ENCODE measurements at regions not wholly inside any gene's neighbourhood (a gene's known extent, or its start where the extent isn't known, plus 50 kb on each side); places are given as distances from the start of the nearest gene placed in this dataset.

DNA sequence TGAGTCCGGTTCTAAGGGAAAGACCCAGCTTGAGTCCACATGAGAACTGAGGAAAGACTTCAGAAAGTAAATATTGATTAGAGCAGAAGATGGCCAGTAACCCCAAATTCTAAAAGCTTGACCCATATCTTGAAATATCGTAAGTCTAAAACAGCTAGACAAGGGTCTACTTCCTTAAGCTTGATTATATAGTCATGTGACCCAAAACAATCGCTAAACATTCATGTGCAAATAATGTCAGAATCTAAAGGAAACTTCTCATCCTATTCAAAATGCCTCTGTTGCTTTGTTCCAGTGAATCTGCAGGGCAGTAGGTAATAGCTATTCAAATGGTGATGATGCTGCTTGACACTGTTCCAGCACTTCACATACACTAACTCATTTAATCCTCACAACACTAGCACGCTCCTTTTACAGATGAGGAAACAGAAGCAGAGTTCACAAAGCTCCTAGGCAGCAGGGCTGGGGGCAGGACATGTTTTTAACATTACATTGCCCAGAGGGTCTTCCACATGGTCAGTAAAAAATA lies 52.6 kb downstream of the TCF20 start:
- peaks cover 66% of the 10 kb centered on the region for H4K20me1 ChIP-seq (ENCODE audit: insufficient read depth, low read length)
- H3K79me2 ChIP-seq (ENCODE audit: insufficient read depth, low read length) = peaks cover 59% of the 10 kb centered on the region
- DNase-seq (ENCODE audit: insufficient read length, low spot score, missing footprints) = no peak

DNA sequence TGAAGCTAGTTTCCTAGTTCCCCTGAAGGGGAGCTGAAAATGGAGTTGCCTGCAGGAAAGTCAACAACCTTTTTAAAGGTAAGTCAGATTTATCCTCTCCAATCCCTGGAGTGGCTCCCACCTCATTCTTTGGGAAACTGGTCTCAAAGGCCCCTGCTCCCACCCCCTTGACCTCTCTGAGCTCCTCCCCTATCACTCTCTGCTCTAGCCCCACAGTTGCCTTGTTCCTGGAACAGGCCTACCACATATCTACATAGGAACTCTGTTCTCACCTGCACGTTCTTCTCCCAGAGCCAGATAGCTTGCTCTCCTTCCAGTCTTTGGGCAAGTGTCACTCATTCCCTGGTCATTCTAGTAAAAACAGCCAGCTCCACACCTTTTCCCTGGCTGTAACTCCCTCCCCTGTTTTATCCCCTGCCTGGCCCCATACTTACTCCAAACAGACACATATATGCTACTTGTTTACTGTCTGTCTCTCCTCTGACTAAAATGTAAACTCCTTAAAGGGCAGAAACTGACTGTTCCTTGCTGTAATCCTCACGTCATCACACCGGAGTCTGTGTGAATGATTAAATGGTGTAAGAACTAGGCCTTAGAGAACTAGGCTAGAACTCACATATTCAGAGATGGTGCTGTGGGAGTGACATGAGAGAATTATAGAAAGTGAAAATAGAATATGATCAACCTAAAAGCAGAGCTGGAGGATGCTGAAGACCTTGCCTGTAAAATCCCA lies 53.3 kb downstream of the TCF20 start:
- no peak for DNase-seq (ENCODE audit: insufficient read length, low spot score, missing footprints)
- no peaks in the 10 kb centered on the region for H3K4me1 ChIP-seq (ENCODE audit: insufficient read depth, low read length)
- TF ChIP-seq, protein P1, sequence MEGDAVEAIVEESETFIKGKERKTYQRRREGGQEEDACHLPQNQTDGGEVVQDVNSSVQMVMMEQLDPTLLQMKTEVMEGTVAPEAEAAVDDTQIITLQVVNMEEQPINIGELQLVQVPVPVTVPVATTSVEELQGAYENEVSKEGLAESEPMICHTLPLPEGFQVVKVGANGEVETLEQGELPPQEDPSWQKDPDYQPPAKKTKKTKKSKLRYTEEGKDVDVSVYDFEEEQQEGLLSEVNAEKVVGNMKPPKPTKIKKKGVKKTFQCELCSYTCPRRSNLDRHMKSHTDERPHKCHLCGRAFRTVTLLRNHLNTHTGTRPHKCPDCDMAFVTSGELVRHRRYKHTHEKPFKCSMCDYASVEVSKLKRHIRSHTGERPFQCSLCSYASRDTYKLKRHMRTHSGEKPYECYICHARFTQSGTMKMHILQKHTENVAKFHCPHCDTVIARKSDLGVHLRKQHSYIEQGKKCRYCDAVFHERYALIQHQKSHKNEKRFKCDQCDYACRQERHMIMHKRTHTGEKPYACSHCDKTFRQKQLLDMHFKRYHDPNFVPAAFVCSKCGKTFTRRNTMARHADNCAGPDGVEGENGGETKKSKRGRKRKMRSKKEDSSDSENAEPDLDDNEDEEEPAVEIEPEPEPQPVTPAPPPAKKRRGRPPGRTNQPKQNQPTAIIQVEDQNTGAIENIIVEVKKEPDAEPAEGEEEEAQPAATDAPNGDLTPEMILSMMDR (IDR thresholded peaks at IDR 0.05; ENCODE audit: extremely low read depth, low read depth, low read length) = no peak
- no peak overlapping the region for H2AFZ ChIP-seq (ENCODE audit: low read length)
- peaks cover 61% of the 10 kb centered on the region for H4K20me1 ChIP-seq (ENCODE audit: insufficient read depth, low read length)
- H3K36me3 ChIP-seq (ENCODE audit: insufficient read depth, low read length) = peaks cover 20% of the 10 kb centered on the region
- H3K4me2 ChIP-seq (ENCODE audit: insufficient read depth, low read length) = no peak overlapping the region
- H3K9me3 ChIP-seq (ENCODE audit: low read depth, low read length) = no peaks in the 10 kb centered on the region
- H3K4me3 ChIP-seq (ENCODE audit: insufficient read depth, low read length) = no peak overlapping the region
- peaks cover 53% of the 10 kb centered on the region for H3K79me2 ChIP-seq (ENCODE audit: insufficient read depth, low read length)
- H3K27ac ChIP-seq (ENCODE audit: low read depth, low read length) = no peak overlapping the region
- no peaks in the 10 kb centered on the region for H3K27me3 ChIP-seq (ENCODE audit: insufficient read depth, low read length)

More for the DNA sequence above, 52.6 kb downstream of the TCF20 start:
- Histone ChIP-seq H3K27ac (ENCODE audit: low read depth, low read length) (no peak overlapping the region), H3K27me3 (ENCODE audit: insufficient read depth, low read length) (no peaks in the 10 kb centered on the region), H3K9me3 (ENCODE audit: low read depth, low read length) (no peaks in the 10 kb centered on the region), H3K4me2 (ENCODE audit: insufficient read depth, low read length) (no peak overlapping the region), H3K4me1 (ENCODE audit: insufficient read depth, low read length) (no peaks in the 10 kb centered on the region), H2AFZ (ENCODE audit: low read length) (no peak overlapping the region), H3K36me3 (ENCODE audit: insufficient read depth, low read length) (peaks cover 17% of the 10 kb centered on the region), H3K4me3 (ENCODE audit: insufficient read depth, low read length) (no peak overlapping the region)
- TF ChIP-seq, protein P1 (IDR thresholded peaks at IDR 0.05; ENCODE audit: extremely low read depth, low read depth, low read length) = no peak

DNA sequence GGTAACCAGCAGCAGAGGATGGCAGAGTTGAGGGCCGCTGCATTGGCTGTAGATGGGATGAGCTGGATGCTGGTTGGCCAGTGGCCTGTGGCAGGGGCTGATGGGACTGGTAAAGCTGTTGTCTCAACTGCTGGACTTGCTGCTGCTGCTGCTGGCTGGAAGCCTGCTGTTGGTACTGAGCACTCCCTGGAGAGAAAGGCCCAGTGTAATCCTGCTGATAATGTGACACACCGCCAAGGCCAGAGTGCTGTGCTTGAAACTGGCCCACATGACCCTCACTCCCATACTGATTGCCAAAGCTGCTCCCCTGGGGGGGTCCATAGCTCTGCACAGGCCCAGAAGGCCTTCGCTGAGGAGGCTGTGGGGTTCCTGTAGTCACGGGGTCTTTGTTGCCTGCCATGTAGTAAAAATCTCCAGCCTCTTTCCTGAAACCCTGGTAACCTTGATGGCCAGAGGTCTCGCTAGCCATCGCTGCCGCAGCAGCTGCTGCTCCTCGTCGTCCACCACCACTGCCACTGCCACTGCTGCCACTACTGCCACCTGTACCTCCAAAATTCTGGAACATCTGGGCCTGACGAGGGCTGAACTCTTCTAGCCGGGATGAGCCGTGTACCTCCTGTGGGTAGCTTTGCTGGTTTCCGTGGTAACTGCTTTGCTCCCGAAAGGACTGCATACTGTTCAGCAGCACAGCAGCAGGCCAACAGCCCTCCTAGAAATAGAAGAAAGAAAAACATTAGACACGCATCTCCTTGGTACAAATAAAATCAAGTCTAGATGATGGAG lies 55.6 kb downstream of the TCF20 start:
- no peaks in the 10 kb centered on the region for H3K9me3 ChIP-seq (ENCODE audit: low read depth, low read length)
- peaks cover 49% of the 10 kb centered on the region for H4K20me1 ChIP-seq (ENCODE audit: insufficient read depth, low read length)
- no peaks in the 10 kb centered on the region for H3K4me1 ChIP-seq (ENCODE audit: insufficient read depth, low read length)
- H3K4me3 ChIP-seq (ENCODE audit: insufficient read depth, low read length) = no peak overlapping the region
- no peaks in the 10 kb centered on the region for H3K27me3 ChIP-seq (ENCODE audit: insufficient read depth, low read length)
- no peak for DNase-seq (ENCODE audit: insufficient read length, low spot score, missing footprints)
- H2AFZ ChIP-seq (ENCODE audit: low read length) = no peak overlapping the region
- H3K36me3 ChIP-seq (ENCODE audit: insufficient read depth, low read length) = peaks cover 35% of the 10 kb centered on the region
- no peak overlapping the region for H3K27ac ChIP-seq (ENCODE audit: low read depth, low read length)
- H3K4me2 ChIP-seq (ENCODE audit: insufficient read depth, low read length) = no peak overlapping the region
- H3K79me2 ChIP-seq (ENCODE audit: insufficient read depth, low read length) = peaks cover 33% of the 10 kb centered on the region
- TF ChIP-seq, protein P1 (IDR thresholded peaks at IDR 0.05; ENCODE audit: extremely low read depth, low read depth, low read length) = no peak

DNA sequence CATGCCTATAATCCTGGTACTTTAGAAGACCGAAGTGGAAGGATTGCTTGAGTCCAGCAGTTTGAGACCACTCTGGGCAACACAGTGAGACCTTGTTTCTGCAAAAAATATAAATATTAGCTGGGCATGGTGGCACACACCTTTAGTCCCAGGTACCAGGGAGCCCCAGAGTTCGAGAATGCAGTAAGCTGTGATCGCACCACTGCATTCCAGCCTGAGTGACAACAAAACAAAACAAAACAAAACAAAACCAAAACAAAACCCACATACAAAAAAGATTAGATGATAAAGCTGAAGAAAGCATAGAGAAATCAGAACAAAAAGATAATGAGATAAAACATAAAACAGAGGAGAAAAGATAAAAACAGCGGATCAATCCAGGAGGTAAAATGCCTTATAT lies 62.1 kb downstream of the TCF20 start:
- Histone ChIP-seq H3K4me3 (ENCODE audit: insufficient read depth, low read length) (no peak overlapping the region), H3K27ac (ENCODE audit: low read depth, low read length) (no peak overlapping the region), H4K20me1 (ENCODE audit: insufficient read depth, low read length) (peaks cover 35% of the 10 kb centered on the region), H3K27me3 (ENCODE audit: insufficient read depth, low read length) (no peaks in the 10 kb centered on the region), H2AFZ (ENCODE audit: low read length) (no peak overlapping the region), H3K9me3 (ENCODE audit: low read depth, low read length) (no peaks in the 10 kb centered on the region), H3K79me2 (ENCODE audit: insufficient read depth, low read length) (peaks cover 42% of the 10 kb centered on the region), H3K4me1 (ENCODE audit: insufficient read depth, low read length) (no peaks in the 10 kb centered on the region), H3K36me3 (ENCODE audit: insufficient read depth, low read length) (peaks cover 25% of the 10 kb centered on the region), H3K4me2 (ENCODE audit: insufficient read depth, low read length) (no peak overlapping the region)
- TF ChIP-seq, protein P1 (IDR thresholded peaks at IDR 0.05; ENCODE audit: extremely low read depth, low read depth, low read length) = no peak
- DNase-seq (ENCODE audit: insufficient read length, low spot score, missing footprints) = no peak

All from osteoblast (primary cell).